ENCODE measurements at regions not wholly inside any gene's neighbourhood (a gene's known extent, or its start where the extent isn't known, plus 50 kb on each side); places are given as distances from the start of the nearest gene placed in this dataset.

- no peaks in the 10 kb centered on the region for H3K27me3 Mint-ChIP-seq (ENCODE audit: insufficient read depth, unreplicated experiment)
- ChIA-PET CTCF (no interaction called here), POLR2A (no interaction called here)
- BruUV-seq (replicated peaks) = no TSS peak
- peaks cover 10% of the 10 kb centered on the region for H3K9me3 Mint-ChIP-seq (ENCODE audit: unreplicated experiment)
- Histone ChIP-seq H3K36me3 (ENCODE audit: control insufficient read depth, insufficient read depth, low read length) (no peaks in the 10 kb centered on the region), H3K9me3 (no peaks in the 10 kb centered on the region), H3K4me1 (peaks cover 38% of the 10 kb centered on the region), H3K27me3 (replicated peaks; ENCODE audit: control insufficient read depth, insufficient read depth, low read length) (no peaks in the 10 kb centered on the region), H3K4me3 (ENCODE audit: low read depth, low read length) (no peak overlapping the region)
- intact Hi-C loops (cut with micrococcal nuclease; ENCODE audit: unreplicated experiment) = no loop called here
- no peak for TF ChIP-seq CTCF (IDR thresholded peaks at IDR 0.05; ENCODE audit: insufficient read depth in 1 of 2, low read depth in 1 of 2, low read length in 1 of 2, severe bottlenecking in 1 of 2, unreplicated experiment in 1 of 2)
- H3K4me1 Mint-ChIP-seq (ENCODE audit: low read depth, unreplicated experiment) = peaks cover 38% of the 10 kb centered on the region
- H3K4me3 Mint-ChIP-seq (ENCODE audit: unreplicated experiment) = no peak overlapping the region
- DNase-seq = peak; percentile 43 to 66
- peak overlapping the region; percentile 91 for H3K27ac Mint-ChIP-seq (ENCODE audit: unreplicated experiment)
- H3K36me3 Mint-ChIP-seq (ENCODE audit: insufficient read depth, unreplicated experiment) = no peaks in the 10 kb centered on the region
Measured at GRCh38 chr3:64342940-64343688, 117.8 kb upstream of the PRICKLE2 start.

GRCh38 chr3:64341296-64341695 lies 116.0 kb upstream of the PRICKLE2 start:
- H3K9me3 Mint-ChIP-seq (ENCODE audit: unreplicated experiment) = peaks cover 6% of the 10 kb centered on the region
- H3K36me3 ChIP-seq (ENCODE audit: control insufficient read depth, insufficient read depth, low read length) = no peaks in the 10 kb centered on the region
- H3K4me3 Mint-ChIP-seq (ENCODE audit: unreplicated experiment) = no peak overlapping the region
- TF ChIP-seq CTCF (IDR thresholded peaks at IDR 0.05; ENCODE audit: insufficient read depth in 1 of 2, low read depth in 1 of 2, low read length in 1 of 2, severe bottlenecking in 1 of 2, unreplicated experiment in 1 of 2) = no peak
- intact Hi-C loops (cut with micrococcal nuclease; ENCODE audit: unreplicated experiment) = no loop called here
- ChIA-PET CTCF (interaction anchor here (0.6 kb wide), 1 partner anchor 32 kb away, joined by 5 read pairs; no protein-coding TSS in a partner anchor), POLR2A (no interaction called here)
- no peaks in the 10 kb centered on the region for H3K27me3 ChIP-seq (replicated peaks; ENCODE audit: control insufficient read depth, insufficient read depth, low read length)
- no TSS peak for BruUV-seq (replicated peaks)
- no peaks in the 10 kb centered on the region for H3K27me3 Mint-ChIP-seq (ENCODE audit: insufficient read depth, unreplicated experiment)
- H3K27ac Mint-ChIP-seq (ENCODE audit: unreplicated experiment) = no peak overlapping the region
- H3K9me3 ChIP-seq = no peaks in the 10 kb centered on the region
- DNase-seq = no peak
- no peak overlapping the region for H3K4me3 ChIP-seq (ENCODE audit: low read depth, low read length)
- H3K4me1 ChIP-seq = peaks cover 38% of the 10 kb centered on the region
- H3K4me1 Mint-ChIP-seq (ENCODE audit: low read depth, unreplicated experiment) = peaks cover 31% of the 10 kb centered on the region
- H3K36me3 Mint-ChIP-seq (ENCODE audit: insufficient read depth, unreplicated experiment) = no peaks in the 10 kb centered on the region

- no peaks in the 10 kb centered on the region for H3K36me3 Mint-ChIP-seq (ENCODE audit: insufficient read depth, unreplicated experiment)
- no peaks in the 10 kb centered on the region for H3K27me3 ChIP-seq (replicated peaks; ENCODE audit: control insufficient read depth, insufficient read depth, low read length)
- no peaks in the 10 kb centered on the region for H3K9me3 ChIP-seq
- H3K4me3 ChIP-seq (ENCODE audit: low read depth, low read length) = no peak overlapping the region
- peaks cover under 1% of the 10 kb centered on the region for H3K9me3 Mint-ChIP-seq (ENCODE audit: unreplicated experiment)
- no peak for DNase-seq
- no TSS peak for BruUV-seq (replicated peaks)
- ChIA-PET CTCF (no interaction called here), POLR2A (no interaction called here)
- H3K27ac Mint-ChIP-seq (ENCODE audit: unreplicated experiment) = no peak overlapping the region
- intact Hi-C loops (cut with micrococcal nuclease; ENCODE audit: unreplicated experiment) = no loop called here
- H3K4me3 Mint-ChIP-seq (ENCODE audit: unreplicated experiment) = no peak overlapping the region
- peaks cover 25% of the 10 kb centered on the region for H3K4me1 Mint-ChIP-seq (ENCODE audit: low read depth, unreplicated experiment)
- peaks cover 34% of the 10 kb centered on the region for H3K4me1 ChIP-seq
- no peak for TF ChIP-seq CTCF (IDR thresholded peaks at IDR 0.05; ENCODE audit: insufficient read depth in 1 of 2, low read depth in 1 of 2, low read length in 1 of 2, severe bottlenecking in 1 of 2, unreplicated experiment in 1 of 2)
- no peaks in the 10 kb centered on the region for H3K36me3 ChIP-seq (ENCODE audit: control insufficient read depth, insufficient read depth, low read length)
- H3K27me3 Mint-ChIP-seq (ENCODE audit: insufficient read depth, unreplicated experiment) = no peaks in the 10 kb centered on the region
Measured at GRCh38 chr3:64340641-64341101, 115.4 kb upstream of the PRICKLE2 start.
